Endothelial cell of umbilical vein (primary cell): ENCODE measurements at regions not wholly inside any gene's neighbourhood (a gene's known extent, or its start where the extent isn't known, plus 50 kb on each side); places are given as distances from the start of the nearest gene placed in this dataset.

Experiments used
- POLR2A ChIP-seq: IDR thresholded peaks from 2 replicates; pipeline ENCODE4 v1.6.1; 2012; ENCODE audit warnings: low read depth, mild to moderate bottlenecking, control low read depth, low read length
- TF ChIP-seq, protein P1 (sequence below), 2 donors: IDR thresholded peaks; 1 replicate in 1 of 2; 2 replicates in 1 of 2; pipeline ENCODE4 v1.5.1; 2011; ENCODE audit warnings: low read length in 2 of 2, mild to moderate bottlenecking in 2 of 2, moderate library complexity in 2 of 2, control low read depth in 1 of 2, inconsistent platforms in 1 of 2, low read depth in 1 of 2; ENCODE audit not compliant: insufficient read depth in 1 of 2; ENCODE audit errors: extremely low read depth in 1 of 2

DNA sequence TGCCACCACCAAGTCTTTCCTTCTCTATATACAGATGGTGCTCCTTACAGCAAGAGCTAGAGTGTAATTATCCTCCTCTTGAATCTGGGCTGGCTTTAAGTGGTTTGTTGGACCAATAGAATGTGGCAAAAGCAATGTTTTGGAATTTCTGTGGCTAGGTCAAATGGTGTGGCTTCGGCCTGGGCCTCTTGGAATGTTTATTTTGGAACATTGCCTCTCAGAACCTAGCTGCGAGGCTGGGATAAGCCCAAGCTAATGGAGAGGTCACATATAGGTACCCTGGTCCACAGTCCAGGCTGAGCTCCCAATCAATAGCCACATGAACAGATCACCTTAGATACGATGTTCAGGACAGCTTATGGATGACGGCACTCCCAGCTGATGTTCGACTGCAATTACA lies 556.7 kb downstream of the TYW1 start:
- TF ChIP-seq, protein P1, sequence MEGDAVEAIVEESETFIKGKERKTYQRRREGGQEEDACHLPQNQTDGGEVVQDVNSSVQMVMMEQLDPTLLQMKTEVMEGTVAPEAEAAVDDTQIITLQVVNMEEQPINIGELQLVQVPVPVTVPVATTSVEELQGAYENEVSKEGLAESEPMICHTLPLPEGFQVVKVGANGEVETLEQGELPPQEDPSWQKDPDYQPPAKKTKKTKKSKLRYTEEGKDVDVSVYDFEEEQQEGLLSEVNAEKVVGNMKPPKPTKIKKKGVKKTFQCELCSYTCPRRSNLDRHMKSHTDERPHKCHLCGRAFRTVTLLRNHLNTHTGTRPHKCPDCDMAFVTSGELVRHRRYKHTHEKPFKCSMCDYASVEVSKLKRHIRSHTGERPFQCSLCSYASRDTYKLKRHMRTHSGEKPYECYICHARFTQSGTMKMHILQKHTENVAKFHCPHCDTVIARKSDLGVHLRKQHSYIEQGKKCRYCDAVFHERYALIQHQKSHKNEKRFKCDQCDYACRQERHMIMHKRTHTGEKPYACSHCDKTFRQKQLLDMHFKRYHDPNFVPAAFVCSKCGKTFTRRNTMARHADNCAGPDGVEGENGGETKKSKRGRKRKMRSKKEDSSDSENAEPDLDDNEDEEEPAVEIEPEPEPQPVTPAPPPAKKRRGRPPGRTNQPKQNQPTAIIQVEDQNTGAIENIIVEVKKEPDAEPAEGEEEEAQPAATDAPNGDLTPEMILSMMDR (IDR thresholded peaks at IDR 0.05; ENCODE audit: extremely low read depth in 1 of 2, insufficient read depth in 1 of 2, low read depth in 1 of 2, low read length in 2 of 2), result no peak
- no peak for TF ChIP-seq POLR2A
